GM21529 (cell line): ENCODE measurements at regions not wholly inside any gene's neighbourhood (a gene's known extent, or its start where the extent isn't known, plus 50 kb on each side); places are given as distances from the start of the nearest gene placed in this dataset.
"Not testable (repeated sequence)": the region's sequence is repeated elsewhere in the genome, so short reads cannot be mapped to it uniquely, and the experiment has no call there.

Source experiments
- ATAC-seq: cut with Tn5 transposase; IDR thresholded peaks from one replicate; pipeline ENCODE4 v1.9.1; 2021; ENCODE audit not compliant: unreplicated experiment

GRCh38 chr2:226303707-226304106 lies 495.9 kb downstream of the IRS1 start:
- ATAC-seq, result no peak

- ATAC-seq, result peak; percentile 80
Measured at GRCh38 chr2:226300196-226300886, 499.3 kb downstream of the IRS1 start.

GRCh38 chr2:226299771-226300170 lies 499.8 kb downstream of the IRS1 start:
- no peak for ATAC-seq

- no peak for ATAC-seq
Measured at GRCh38 chr2:226295681-226296080, 503.9 kb downstream of the IRS1 start.

GRCh38 chr2:226295123-226295522 lies 504.5 kb downstream of the IRS1 start:
- no peak for ATAC-seq

GRCh38 chr2:226291281-226291680 lies 508.3 kb downstream of the IRS1 start:
- ATAC-seq, result not testable (repeated sequence)

GRCh38 chr2:226286916-226287315 lies 512.7 kb downstream of the IRS1 start:
- no peak for ATAC-seq

GRCh38 chr2:226283796-226284195 lies 515.8 kb downstream of the IRS1 start:
- ATAC-seq, result no peak

GRCh38 chr2:226282151-226282550 lies 517.5 kb downstream of the IRS1 start:
- ATAC-seq, result no peak

GRCh38 chr2:226280136-226280535 lies 519.5 kb downstream of the IRS1 start:
- not testable (repeated sequence) for ATAC-seq

GRCh38 chr2:226275215-226275614 lies 524.4 kb downstream of the IRS1 start:
- no peak for ATAC-seq

- no peak for ATAC-seq
Measured at GRCh38 chr2:226274143-226274542, 525.5 kb downstream of the IRS1 start.

- no peak for ATAC-seq
Measured at GRCh38 chr2:226273440-226273839, 526.2 kb downstream of the IRS1 start.

- no peak for ATAC-seq
Measured at GRCh38 chr2:226272435-226272834, 527.2 kb downstream of the IRS1 start.

- ATAC-seq, result no peak
Measured at GRCh38 chr2:226270285-226271058, 529.1 kb downstream of the IRS1 start.

- ATAC-seq, result no peak
Measured at GRCh38 chr2:226267516-226268289, 531.9 kb downstream of the IRS1 start.

- no peak for ATAC-seq
Measured at GRCh38 chr2:226256709-226257376, 542.8 kb downstream of the IRS1 start.

GRCh38 chr2:226256237-226256636 lies 543.4 kb downstream of the IRS1 start:
- ATAC-seq, result no peak

- no peak for ATAC-seq
Measured at GRCh38 chr2:226251661-226252060, 548.0 kb downstream of the IRS1 start.

GRCh38 chr2:226247289-226248275 lies 552.0 kb downstream of the IRS1 start:
- no peak for ATAC-seq
